Mesenchymal stem cell (in vitro differentiated cells and primary cell): ENCODE measurements at regions not wholly inside any gene's neighbourhood (a gene's known extent, or its start where the extent isn't known, plus 50 kb on each side); places are given as distances from the start of the nearest gene placed in this dataset.

ENCODE experiments used
- DNase-seq: peaks from one replicate; pipeline ENCODE4 v3.0.0-alpha.2; 2013
- H2AFZ ChIP-seq: one replicate; pipeline ENCODE4 v1.6.1; 2013; ENCODE audit warnings: low read depth, mild to moderate bottlenecking, control low read depth, inconsistent platforms, low read length, moderate library complexity
- H2AK5ac ChIP-seq: 2 replicates; pipeline ENCODE4 v1.6.1; 2013; ENCODE audit warnings: low read length, moderate library complexity, mild to moderate bottlenecking, inconsistent platforms; ENCODE audit not compliant: severe bottlenecking
- H2BK120ac ChIP-seq: one replicate; pipeline ENCODE4 v1.6.1; 2013; ENCODE audit warnings: low read depth, mild to moderate bottlenecking, inconsistent platforms, low read length, moderate library complexity
- H2BK12ac ChIP-seq, 2 experiments: one replicate each; pipeline ENCODE4 v1.6.1; 2013; ENCODE audit warnings: inconsistent platforms in 2 of 2, low read length in 2 of 2, mild to moderate bottlenecking in 2 of 2, moderate library complexity in 2 of 2, control low read depth in 1 of 2
- H2BK15ac ChIP-seq: one replicate; pipeline ENCODE4 v1.6.1; 2013; ENCODE audit warnings: mild to moderate bottlenecking, low read depth, inconsistent platforms; ENCODE audit not compliant: poor library complexity, severe bottlenecking
- H2BK5ac ChIP-seq: 2 replicates; pipeline ENCODE4 v1.6.1; 2013; ENCODE audit warnings: low read depth, mild to moderate bottlenecking, low read length, control low read depth, inconsistent platforms; ENCODE audit not compliant: poor library complexity, severe bottlenecking
- H3K14ac ChIP-seq, 2 experiments: one replicate each; pipeline ENCODE4 v1.6.1; 2013; ENCODE audit warnings: inconsistent platforms in 2 of 2, low read length in 2 of 2, control low read depth in 1 of 2, mild to moderate bottlenecking in 1 of 2, moderate library complexity in 1 of 2
- H3K18ac ChIP-seq, 2 experiments: one replicate each; pipeline ENCODE4 v1.6.1; 2013; ENCODE audit warnings: inconsistent platforms in 2 of 2, low read length in 2 of 2, control low read depth in 1 of 2, low read depth in 1 of 2, mild to moderate bottlenecking in 1 of 2
- H3K23ac ChIP-seq, 2 experiments: one replicate each; pipeline ENCODE4 v1.6.1; 2013; ENCODE audit warnings: inconsistent platforms in 2 of 2, low read length in 2 of 2, mild to moderate bottlenecking in 2 of 2, moderate library complexity in 2 of 2, control low read depth in 1 of 2
- H3K27ac ChIP-seq: 2 replicates; pipeline ENCODE4 v1.5.1; 2013; ENCODE audit warnings: mild to moderate bottlenecking, moderate library complexity, low read length, control low read depth, inconsistent platforms; ENCODE audit not compliant: poor library complexity, severe bottlenecking
- H3K27me3 ChIP-seq, 2 experiments: 2 replicates each; pipeline versions ENCODE4 v1.6.1 to v1.7.0; 2013; ENCODE audit warnings: low read length in 2 of 2, mild to moderate bottlenecking in 2 of 2, moderate library complexity in 2 of 2, control low read depth in 1 of 2, inconsistent platforms in 1 of 2; ENCODE audit not compliant: control insufficient read depth in 1 of 2, insufficient read depth in 1 of 2
- H3K36me3 ChIP-seq, 2 experiments: 2 replicates each; pipeline versions ENCODE4 v1.6.1 to v1.7.0; 2013; ENCODE audit warnings: low read length in 2 of 2, control low read depth in 1 of 2, inconsistent platforms in 1 of 2, low read depth in 1 of 2, mild to moderate bottlenecking in 1 of 2; ENCODE audit not compliant: insufficient read depth in 2 of 2, control insufficient read depth in 1 of 2
- H3K4ac ChIP-seq, 2 experiments: one replicate each; pipeline ENCODE4 v1.6.1; 2013; ENCODE audit warnings: inconsistent platforms in 2 of 2, low read length in 2 of 2, mild to moderate bottlenecking in 2 of 2, moderate library complexity in 2 of 2, control low read depth in 1 of 2, low read depth in 1 of 2
- H3K4me1 ChIP-seq: 2 replicates; pipeline ENCODE4 v1.6.1; 2013; ENCODE audit warnings: low read depth, low read length, control low read depth; ENCODE audit not compliant: control insufficient read depth, insufficient read depth
- H3K4me2 ChIP-seq: 2 replicates; pipeline ENCODE4 v1.6.1; 2013; ENCODE audit warnings: low read length, mild to moderate bottlenecking, inconsistent platforms; ENCODE audit not compliant: poor library complexity, severe bottlenecking
- H3K4me3 ChIP-seq, 2 experiments: 2 replicates each; pipeline versions ENCODE4 v1.5.1 to v1.7.0; 2013; ENCODE audit warnings: low read length in 2 of 2, mild to moderate bottlenecking in 2 of 2, control low read depth in 1 of 2, low read depth in 1 of 2; ENCODE audit not compliant: insufficient read depth in 1 of 2
- H3K79me1 ChIP-seq: replicated peaks from 2 replicates; pipeline ENCODE4 v1.6.1; 2013; ENCODE audit warnings: mild to moderate bottlenecking, control low read depth, low read length, inconsistent platforms; ENCODE audit not compliant: poor library complexity, severe bottlenecking
- H3K9ac ChIP-seq: 2 replicates; pipeline ENCODE4 v1.7.0; 2013; ENCODE audit warnings: mild to moderate bottlenecking, low read length, moderate library complexity
- H3K9me3 ChIP-seq: 2 replicates; pipeline ENCODE4 v1.7.0; 2013; ENCODE audit warnings: mild to moderate bottlenecking, low read length; ENCODE audit not compliant: control insufficient read depth
- H4K8ac ChIP-seq: one replicate; pipeline ENCODE4 v1.6.1; 2013; ENCODE audit warnings: inconsistent platforms, mild to moderate bottlenecking, low read length, moderate library complexity
- H4K91ac ChIP-seq: one replicate; pipeline ENCODE4 v1.6.1; 2013; ENCODE audit warnings: mild to moderate bottlenecking, low read length, inconsistent platforms
- WGBS: methylation state at CpG from one replicate; pipeline ENCODE4 v1.1.7; 2013; ENCODE audit warnings: mixed read lengths; 5-methylcytosine and 5-hydroxymethylcytosine counted together

DNA sequence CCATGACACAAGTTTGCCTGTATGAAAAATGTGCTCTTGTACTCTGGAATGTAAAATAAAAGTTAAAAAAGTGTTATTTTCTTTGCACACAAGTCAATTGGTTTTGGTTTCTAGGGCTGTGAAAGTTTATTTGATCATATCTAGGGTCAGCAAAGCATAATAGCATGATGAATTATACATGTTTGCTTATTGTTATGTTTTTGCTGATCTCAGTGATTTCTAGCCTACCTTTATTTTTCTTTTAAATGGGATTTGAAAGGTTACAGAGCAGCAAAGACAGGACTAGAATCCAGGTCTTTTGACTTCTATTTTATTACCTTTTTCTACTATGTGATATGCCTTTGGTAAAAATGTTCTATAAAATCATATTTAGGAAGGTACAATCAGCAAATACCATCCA is 481.0 kb downstream of the PRR32 start:
- no peak overlapping the region for H3K14ac ChIP-seq
- no peak overlapping the region for H2AK5ac ChIP-seq
- no peak overlapping the region for H3K23ac ChIP-seq
- H3K4me1 ChIP-seq = no peaks in the 10 kb centered on the region
- no peak overlapping the region for H3K9ac ChIP-seq
- no peak overlapping the region for H3K18ac ChIP-seq
- H3K9me3 ChIP-seq = no peaks in the 10 kb centered on the region
- H2BK5ac ChIP-seq = no peak overlapping the region
- no peak overlapping the region for H4K91ac ChIP-seq
- no peak overlapping the region for H2BK120ac ChIP-seq
- H4K8ac ChIP-seq = no peak overlapping the region
- H2AFZ ChIP-seq = no peak overlapping the region
- no peak overlapping the region for H2BK12ac ChIP-seq
- no peak overlapping the region for H3K4me2 ChIP-seq
- no peaks in the 10 kb centered on the region for H3K27me3 ChIP-seq
- H3K79me1 ChIP-seq = no peaks in the 10 kb centered on the region
- no peak for DNase-seq
- no peak overlapping the region for H3K27ac ChIP-seq
- H2BK15ac ChIP-seq = no peak overlapping the region
- no peaks in the 10 kb centered on the region for H3K36me3 ChIP-seq
- H3K4me3 ChIP-seq = no peak overlapping the region
- no peak overlapping the region for H3K4ac ChIP-seq

DNA sequence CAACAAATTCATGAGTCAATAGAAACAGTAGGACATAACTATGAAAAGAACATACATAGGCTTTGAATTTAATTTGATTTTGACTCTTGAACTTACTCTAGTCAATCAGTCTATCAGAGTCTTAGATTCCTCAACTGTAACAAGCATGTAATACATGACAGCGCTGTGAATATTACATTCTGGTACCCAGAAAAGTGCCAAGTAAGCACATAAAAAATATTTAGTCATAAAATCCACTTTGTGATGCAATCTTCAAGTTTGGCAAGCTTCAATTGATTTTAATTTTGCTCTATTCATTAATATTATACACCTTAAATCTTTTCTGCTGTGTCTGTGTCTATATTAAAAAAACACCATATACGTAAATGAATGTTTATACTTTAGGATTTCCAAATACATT is 483.3 kb downstream of the PRR32 start:
- Histone ChIP-seq H2BK120ac (no peak overlapping the region), H2BK5ac (no peak overlapping the region), H2BK15ac (no peak overlapping the region), H2BK12ac (no peak overlapping the region), H3K4me3 (no peak overlapping the region), H3K9ac (no peak overlapping the region), H4K8ac (no peak overlapping the region), H3K14ac (no peak overlapping the region), H3K4ac (no peak overlapping the region), H3K4me1 (no peaks in the 10 kb centered on the region), H3K18ac (no peak overlapping the region), H2AFZ (no peak overlapping the region), H3K9me3 (no peaks in the 10 kb centered on the region), H3K27ac (no peak overlapping the region), H2AK5ac (no peak overlapping the region), H3K36me3 (no peaks in the 10 kb centered on the region), H3K4me2 (no peak overlapping the region), H4K91ac (no peak overlapping the region), H3K79me1 (no peaks in the 10 kb centered on the region), H3K27me3 (no peaks in the 10 kb centered on the region), H3K23ac (no peak overlapping the region)
- no CpG with 5 or more reads among the region's 2 CpGs for WGBS
- no peak for DNase-seq

DNA sequence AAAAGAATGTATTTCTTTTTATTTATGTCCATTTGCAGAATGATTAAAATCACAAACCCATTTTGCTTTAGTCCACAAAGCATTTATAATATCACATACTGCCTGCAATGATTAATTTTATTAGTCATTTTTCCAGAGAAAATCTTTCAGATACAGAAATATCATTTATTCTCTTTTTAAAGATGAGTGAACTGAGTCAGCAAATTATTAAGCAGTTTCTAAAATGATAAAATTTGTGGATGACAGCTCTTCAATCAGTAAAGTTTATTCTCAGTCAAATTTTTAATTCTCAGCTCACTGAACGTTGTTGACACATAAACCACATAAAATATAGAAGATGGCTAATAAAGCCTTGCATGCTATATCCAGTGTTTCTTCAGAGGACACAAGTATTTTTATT is 485.5 kb downstream of the PRR32 start:
- Histone ChIP-seq H3K18ac (no peak overlapping the region), H4K91ac (no peak overlapping the region), H3K27ac (no peak overlapping the region), H3K4me1 (no peaks in the 10 kb centered on the region), H2BK12ac (no peak overlapping the region), H2AFZ (no peak overlapping the region), H2AK5ac (no peak overlapping the region), H2BK5ac (no peak overlapping the region), H3K14ac (no peak overlapping the region), H2BK15ac (no peak overlapping the region), H3K9ac (no peak overlapping the region), H3K9me3 (no peaks in the 10 kb centered on the region), H3K4me3 (no peak overlapping the region), H3K23ac (no peak overlapping the region), H3K4ac (no peak overlapping the region), H4K8ac (no peak overlapping the region), H3K4me2 (no peak overlapping the region), H3K79me1 (no peaks in the 10 kb centered on the region), H2BK120ac (no peak overlapping the region), H3K27me3 (no peaks in the 10 kb centered on the region), H3K36me3 (no peaks in the 10 kb centered on the region)
- no peak for DNase-seq
- WGBS = no CpG with 5 or more reads among the region's 1 CpG

DNA sequence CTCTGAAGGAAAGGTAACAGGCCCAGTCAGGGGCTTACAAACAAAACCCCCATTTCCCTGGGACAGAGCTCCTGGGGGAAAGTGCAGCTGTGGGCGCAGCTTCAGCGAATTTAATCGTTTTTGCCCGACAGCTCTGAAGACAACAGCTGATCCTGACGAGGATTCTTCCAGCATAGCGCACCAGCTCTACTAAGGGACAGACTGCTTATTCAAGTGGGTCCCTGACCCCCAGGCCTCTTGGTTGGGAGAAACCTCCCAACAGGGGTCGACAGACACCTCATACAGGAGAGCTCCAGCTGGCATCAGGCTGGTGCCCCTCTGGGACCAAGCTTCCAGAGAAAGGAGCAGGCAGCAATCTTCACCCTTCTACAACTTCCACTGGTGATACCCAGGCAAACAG is 486.7 kb downstream of the PRR32 start:
- Histone ChIP-seq H2BK15ac (no peak overlapping the region), H3K23ac (no peak overlapping the region), H2BK120ac (no peak overlapping the region), H3K4me1 (no peaks in the 10 kb centered on the region), H2AFZ (no peak overlapping the region), H3K4me2 (no peak overlapping the region), H3K4me3 (no peak overlapping the region), H4K8ac (no peak overlapping the region), H2AK5ac (no peak overlapping the region), H3K18ac (no peak overlapping the region), H3K9me3 (no peaks in the 10 kb centered on the region), H4K91ac (no peak overlapping the region), H3K27ac (no peak overlapping the region), H3K9ac (no peak overlapping the region), H3K27me3 (no peaks in the 10 kb centered on the region), H3K36me3 (no peaks in the 10 kb centered on the region), H3K14ac (no peak overlapping the region), H2BK12ac (no peak overlapping the region), H3K79me1 (no peaks in the 10 kb centered on the region), H2BK5ac (no peak overlapping the region), H3K4ac (no peak overlapping the region)
- 86% methylated on average over 5 of the region's 7 CpGs for WGBS
- DNase-seq = no peak
